ENCODE measurements at regions not wholly inside any gene's neighbourhood (a gene's known extent, or its start where the extent isn't known, plus 50 kb on each side); places are given as distances from the start of the nearest gene placed in this dataset.

DNA sequence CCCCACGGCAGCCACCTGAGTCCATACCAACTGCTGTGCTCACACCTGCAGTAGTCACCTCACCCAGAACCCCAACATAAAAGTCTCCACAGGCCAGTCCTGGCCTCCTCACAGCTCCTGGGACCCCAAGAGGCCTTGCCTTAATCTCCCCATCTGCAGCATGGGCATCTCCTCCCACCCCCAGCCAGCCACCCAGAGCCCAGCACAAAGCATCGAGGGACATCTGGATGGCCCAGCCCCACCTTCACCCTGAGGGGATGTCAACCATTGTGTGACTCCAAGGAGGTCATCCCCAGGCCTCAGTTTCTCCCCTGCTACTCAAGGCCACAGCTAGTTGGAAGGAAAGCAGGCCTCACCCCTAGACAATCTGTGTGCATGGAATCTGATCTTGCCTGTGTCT is 1775.3 kb downstream of the TP53TG3F start:
- Histone ChIP-seq H3K79me2 (ENCODE audit: insufficient read depth, low read length) (no peaks in the 10 kb centered on the region), H2BK20ac (ENCODE audit: low read depth, low read length, poor library complexity, severe bottlenecking) (no peak overlapping the region), H3K79me1 (ENCODE audit: insufficient read depth, low read depth, low read length, poor library complexity, severe bottlenecking) (no peaks in the 10 kb centered on the region), H3K9me3 (ENCODE audit: control insufficient read depth, low read depth, low read length) (peaks cover 79% of the 10 kb centered on the region), H2AFZ (ENCODE audit: low read length) (no peak overlapping the region), H3K23me2 (ENCODE audit: insufficient read length, low read depth, low read length, poor library complexity, severe bottlenecking) (no peaks in the 10 kb centered on the region), H4K5ac (ENCODE audit: insufficient read length, low read depth, low read length) (no peak overlapping the region), H4K20me1 (ENCODE audit: control insufficient read depth, insufficient read depth, insufficient read length) (no peaks in the 10 kb centered on the region), H3K56ac (ENCODE audit: insufficient read length, low read depth, low read length) (no peak overlapping the region), H3K27me3 (ENCODE audit: insufficient read depth, low read length) (no peaks in the 10 kb centered on the region), H3K23ac (ENCODE audit: insufficient read length, low read depth, low read length) (no peak overlapping the region), H2BK15ac (ENCODE audit: low read depth, low read length) (no peak overlapping the region), H3K14ac (ENCODE audit: insufficient read depth, low read length) (no peak overlapping the region), H2BK120ac (ENCODE audit: low read depth, low read length, poor library complexity, severe bottlenecking) (no peak overlapping the region), H3K4me1 (ENCODE audit: insufficient read depth, low read length) (no peaks in the 10 kb centered on the region), H3K9ac (ENCODE audit: extremely low read depth, insufficient read length, low read length) (no peak overlapping the region), H2BK12ac (ENCODE audit: insufficient read length, low read depth, low read length) (no peak overlapping the region), H3K4me2 (ENCODE audit: insufficient read depth, insufficient read length, low read length) (no peak overlapping the region), H3T11ph (ENCODE audit: low read length) (no peak overlapping the region), H3K18ac (ENCODE audit: insufficient read length, low read depth, low read length) (no peak overlapping the region), H2AK5ac (ENCODE audit: insufficient read length, low read length) (no peak overlapping the region), H2BK5ac (ENCODE audit: insufficient read length, low read length) (no peak overlapping the region), H3K27ac (ENCODE audit: insufficient read length, low read depth, low read length) (no peak overlapping the region), H4K8ac (replicated peaks; ENCODE audit: insufficient read length, low read depth, low read length) (no peak overlapping the region), H3K4ac (ENCODE audit: low read depth, low read length) (no peak overlapping the region), H4K91ac (ENCODE audit: insufficient read length, low read depth, low read length) (no peak overlapping the region)
- Mint-ChIP-seq H3K9me3 (peaks cover 94 to 96% of the 10 kb centered on the region in 2 experiments), H3K27me3 (ENCODE audit: low read depth) (no peaks in the 10 kb centered on the region; the same call in 1 of the 2 replicates), H3K27ac (no peak overlapping the region), H3K4me1 (no peaks in the 10 kb centered on the region), H3K36me3 (ENCODE audit: insufficient read depth in 1 of 3, low read depth in 3 of 3) (peaks cover 7 to 11% (median 11%) of the 10 kb centered on the region in 3 experiments; a peak in 5 of 7 replicates), H3K4me3 (no peak overlapping the region)
- DNase-seq = no peak
- WGBS (ENCODE audit: extremely low coverage, insufficient read length, low lambda C conversion rate) = no CpG with 5 or more reads among the region's 2 CpGs
- TF ChIP-seq, protein P1, sequence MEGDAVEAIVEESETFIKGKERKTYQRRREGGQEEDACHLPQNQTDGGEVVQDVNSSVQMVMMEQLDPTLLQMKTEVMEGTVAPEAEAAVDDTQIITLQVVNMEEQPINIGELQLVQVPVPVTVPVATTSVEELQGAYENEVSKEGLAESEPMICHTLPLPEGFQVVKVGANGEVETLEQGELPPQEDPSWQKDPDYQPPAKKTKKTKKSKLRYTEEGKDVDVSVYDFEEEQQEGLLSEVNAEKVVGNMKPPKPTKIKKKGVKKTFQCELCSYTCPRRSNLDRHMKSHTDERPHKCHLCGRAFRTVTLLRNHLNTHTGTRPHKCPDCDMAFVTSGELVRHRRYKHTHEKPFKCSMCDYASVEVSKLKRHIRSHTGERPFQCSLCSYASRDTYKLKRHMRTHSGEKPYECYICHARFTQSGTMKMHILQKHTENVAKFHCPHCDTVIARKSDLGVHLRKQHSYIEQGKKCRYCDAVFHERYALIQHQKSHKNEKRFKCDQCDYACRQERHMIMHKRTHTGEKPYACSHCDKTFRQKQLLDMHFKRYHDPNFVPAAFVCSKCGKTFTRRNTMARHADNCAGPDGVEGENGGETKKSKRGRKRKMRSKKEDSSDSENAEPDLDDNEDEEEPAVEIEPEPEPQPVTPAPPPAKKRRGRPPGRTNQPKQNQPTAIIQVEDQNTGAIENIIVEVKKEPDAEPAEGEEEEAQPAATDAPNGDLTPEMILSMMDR (conservative IDR thresholded peaks at IDR 0.05) = no peak

Data from H9 (cell line).